Mucosa of descending colon (tissue), 3 donors: ENCODE measurements at regions not wholly inside any gene's neighbourhood (a gene's known extent, or its start where the extent isn't known, plus 50 kb on each side); places are given as distances from the start of the nearest gene placed in this dataset.

ENCODE experiments used
- ATAC-seq: fragments of 200-7000 bp; cut with Tn5 transposase; one replicate; pipeline ENCODE4 v1.9.1; 2020; ENCODE audit warnings: mild to moderate bottlenecking, moderate library complexity
- DNase-seq, 3 donors: peaks; one replicate each; pipeline ENCODE4 v3.0.0-alpha.2; 2020
- H3K36me3 ChIP-seq: fragments of 200-600 bp; one replicate; pipeline ENCODE4 v1.8.0; 2021; ENCODE audit warnings: low read depth, mild to moderate bottlenecking
- H3K4me1 ChIP-seq: fragments of 200-600 bp; one replicate; pipeline ENCODE4 v1.8.0; 2021; ENCODE audit warnings: low read depth, mild to moderate bottlenecking
- H3K4me3 ChIP-seq: fragments of 200-600 bp; one replicate; pipeline ENCODE4 v1.8.0; 2021; ENCODE audit warnings: mild to moderate bottlenecking
- H3K9me3 ChIP-seq: fragments of 200-600 bp; one replicate; pipeline ENCODE4 v1.8.0; 2021; ENCODE audit warnings: mild to moderate bottlenecking
- CTCF ChIP-seq: fragments of 200-600 bp; IDR thresholded peaks from one replicate; pipeline ENCODE4 v1.8.0; 2022; ENCODE audit warnings: antibody characterized with exemption, mild to moderate bottlenecking
- intact Hi-C, 2 donors: fragments of 100-400 bp; cut with DNase I in 1 of 2; cut with micrococcal nuclease in 1 of 2; formaldehyde crosslinking; loops; one replicate each; pipeline versions ENCODE4 v1.11.0 to v1.11.1; 2022; cut with DNase I, micrococcal nuclease
- donor health status: DM: no; HTN: no; CAD: no; lungs with moderate emphysema.
- donor health status: DM: no; HTN: no; CAD: no.
- donor health status: DM: no; HTN: yes; CAD: no.

- intact Hi-C loops = no loop called here
- ATAC-seq = no peak
These were observed 921.3 kb upstream of the LCORL start for GRCh38 chr4:18942874-18943273.

GRCh38 chr4:18938343-18939099 lies 917.0 kb upstream of the LCORL start:
- no peak for TF ChIP-seq CTCF
- ATAC-seq = no peak

More at GRCh38 chr4:18942874-18943273, 921.3 kb upstream of the LCORL start:
- Histone ChIP-seq H3K9me3 (no peaks in the 10 kb centered on the region), H3K4me3 (no peak overlapping the region), H3K4me1 (no peaks in the 10 kb centered on the region), H3K36me3 (no peaks in the 10 kb centered on the region)
- TF ChIP-seq CTCF = no peak
- no peak for DNase-seq

GRCh38 chr4:18937746-18938145 lies 916.2 kb upstream of the LCORL start:
- Histone ChIP-seq H3K4me1 (no peaks in the 10 kb centered on the region), H3K4me3 (no peak overlapping the region), H3K36me3 (no peaks in the 10 kb centered on the region), H3K9me3 (no peaks in the 10 kb centered on the region)
- DNase-seq = no peak
- intact Hi-C loops = no loop called here
- no peak for TF ChIP-seq CTCF
- ATAC-seq = no peak

More at GRCh38 chr4:18938343-18939099, 917.0 kb upstream of the LCORL start:
- DNase-seq = no peak
- Histone ChIP-seq H3K9me3 (no peaks in the 10 kb centered on the region), H3K4me1 (no peaks in the 10 kb centered on the region), H3K36me3 (no peaks in the 10 kb centered on the region), H3K4me3 (no peak overlapping the region)
- intact Hi-C loops = no loop called here

- Histone ChIP-seq H3K9me3 (no peaks in the 10 kb centered on the region), H3K4me1 (no peaks in the 10 kb centered on the region), H3K36me3 (no peaks in the 10 kb centered on the region), H3K4me3 (no peak overlapping the region)
- no peak for TF ChIP-seq CTCF
- intact Hi-C loops = no loop called here
- ATAC-seq (no peak), DNase-seq (no peak)
These were observed 915.5 kb upstream of the LCORL start for GRCh38 chr4:18937080-18937479.

- Histone ChIP-seq H3K4me1 (no peaks in the 10 kb centered on the region), H3K36me3 (no peaks in the 10 kb centered on the region), H3K4me3 (no peak overlapping the region), H3K9me3 (no peaks in the 10 kb centered on the region)
- TF ChIP-seq CTCF = no peak
- intact Hi-C loops = no loop called here
- no peak for ATAC-seq
- no peak for DNase-seq
These were observed 914.2 kb upstream of the LCORL start for GRCh38 chr4:18935659-18936345.
